Duodenal mucosa (tissue), 2 donors: ENCODE measurements at regions not wholly inside any gene's neighbourhood (a gene's known extent, or its start where the extent isn't known, plus 50 kb on each side); places are given as distances from the start of the nearest gene placed in this dataset.

Source experiments
- H3K27ac ChIP-seq: one replicate; pipeline ENCODE4 v1.7.0; 2013; ENCODE audit warnings: low read depth, low read length
- H3K27me3 ChIP-seq, 2 donors: one replicate each; pipeline ENCODE4 v1.7.0; 2013; ENCODE audit warnings: low read length in 2 of 2, control low read depth in 1 of 2; ENCODE audit not compliant: insufficient read depth in 2 of 2, control insufficient read depth in 1 of 2
- H3K36me3 ChIP-seq, 2 donors: one replicate each; pipeline ENCODE4 v1.7.0; 2013; ENCODE audit warnings: low read length in 2 of 2, control low read depth in 1 of 2; ENCODE audit not compliant: insufficient read depth in 2 of 2, control insufficient read depth in 1 of 2
- H3K4me1 ChIP-seq, 2 donors: one replicate each; pipeline ENCODE4 v1.7.0; 2013; ENCODE audit warnings: low read length in 2 of 2, control low read depth in 1 of 2; ENCODE audit not compliant: insufficient read depth in 2 of 2, control insufficient read depth in 1 of 2
- H3K4me3 ChIP-seq, 2 donors: one replicate each; pipeline ENCODE4 v1.7.0; 2013; ENCODE audit warnings: low read length in 2 of 2, low read depth in 1 of 2
- H3K9ac ChIP-seq, 2 donors: one replicate each; pipeline ENCODE4 v1.7.0; 2013; ENCODE audit warnings: low read length in 2 of 2, low read depth in 1 of 2
- H3K9me3 ChIP-seq, 2 donors: one replicate each; pipeline ENCODE4 v1.7.0; 2013; ENCODE audit warnings: low read length in 2 of 2, control low read depth in 1 of 2; ENCODE audit not compliant: control insufficient read depth in 1 of 2

DNA sequence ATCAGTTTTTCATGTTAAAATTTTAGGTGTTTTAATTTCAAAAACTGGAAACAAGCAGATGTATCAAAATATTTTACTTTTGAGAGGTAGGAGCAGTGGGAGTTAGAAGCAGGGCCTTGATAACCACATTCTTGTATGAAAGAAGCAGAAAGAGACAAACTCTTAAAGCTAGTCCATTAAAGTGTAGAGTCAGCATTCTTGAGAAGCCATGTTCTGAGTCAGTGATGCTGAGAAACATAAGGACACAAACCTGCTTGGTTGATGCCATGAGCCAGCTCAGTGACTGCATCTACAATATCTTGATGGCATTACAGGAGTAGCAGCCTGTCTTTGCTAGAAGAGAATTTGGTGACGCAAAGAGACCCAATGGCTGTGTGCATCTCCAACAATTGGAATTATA is 826.1 kb upstream of the CTNND2 start:
- no peaks in the 10 kb centered on the region for H3K4me1 ChIP-seq
- no peak overlapping the region for H3K27ac ChIP-seq
- no peaks in the 10 kb centered on the region for H3K27me3 ChIP-seq
- no peak overlapping the region for H3K4me3 ChIP-seq
- H3K9me3 ChIP-seq, result peaks cover 4 to 8% of the 10 kb centered on the region in 2 donors
- no peak overlapping the region for H3K9ac ChIP-seq
- no peaks in the 10 kb centered on the region for H3K36me3 ChIP-seq

GRCh38 chr5:12716664-12717063 is 812.4 kb upstream of the CTNND2 start:
- Histone ChIP-seq H3K36me3 (no peaks in the 10 kb centered on the region), H3K27me3 (no peaks in the 10 kb centered on the region), H3K9ac (no peak overlapping the region), H3K4me3 (no peak overlapping the region), H3K4me1 (no peaks in the 10 kb centered on the region), H3K9me3 (peaks cover 13 to 15% of the 10 kb centered on the region in 2 donors), H3K27ac (no peak overlapping the region)

- Histone ChIP-seq H3K4me3 (no peak overlapping the region), H3K36me3 (no peaks in the 10 kb centered on the region), H3K27me3 (no peaks in the 10 kb centered on the region), H3K9me3 (peaks cover 0 to 5% of the 10 kb centered on the region in 2 donors), H3K4me1 (no peaks in the 10 kb centered on the region), H3K27ac (no peak overlapping the region), H3K9ac (no peak overlapping the region)
These were observed 803.3 kb upstream of the CTNND2 start for GRCh38 chr5:12707560-12707959.

DNA sequence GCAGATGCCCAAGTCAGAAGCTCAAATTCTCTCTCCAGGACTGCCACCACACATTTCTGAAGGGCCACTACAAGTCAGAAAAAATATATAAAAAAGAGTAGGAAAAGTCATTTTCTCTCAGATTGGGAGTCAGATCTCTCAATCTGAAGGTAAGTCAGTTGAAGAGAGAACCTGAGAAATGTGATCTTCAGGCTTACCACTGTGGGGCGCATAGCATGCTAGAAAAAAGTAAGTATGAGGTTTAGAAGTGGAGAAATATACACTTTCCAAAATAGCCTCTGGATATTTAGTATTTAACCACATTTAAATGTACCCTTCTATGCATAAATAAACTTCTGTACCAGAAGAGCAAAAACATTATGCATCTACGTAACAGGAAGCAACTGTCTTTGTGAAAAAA is 800.7 kb upstream of the CTNND2 start:
- no peak overlapping the region for H3K9ac ChIP-seq
- H3K4me3 ChIP-seq, result no peak overlapping the region
- peaks cover 0 to 2% of the 10 kb centered on the region in 2 donors for H3K9me3 ChIP-seq
- no peak overlapping the region for H3K27ac ChIP-seq
- no peaks in the 10 kb centered on the region for H3K4me1 ChIP-seq
- H3K36me3 ChIP-seq, result no peaks in the 10 kb centered on the region
- H3K27me3 ChIP-seq, result no peaks in the 10 kb centered on the region

DNA sequence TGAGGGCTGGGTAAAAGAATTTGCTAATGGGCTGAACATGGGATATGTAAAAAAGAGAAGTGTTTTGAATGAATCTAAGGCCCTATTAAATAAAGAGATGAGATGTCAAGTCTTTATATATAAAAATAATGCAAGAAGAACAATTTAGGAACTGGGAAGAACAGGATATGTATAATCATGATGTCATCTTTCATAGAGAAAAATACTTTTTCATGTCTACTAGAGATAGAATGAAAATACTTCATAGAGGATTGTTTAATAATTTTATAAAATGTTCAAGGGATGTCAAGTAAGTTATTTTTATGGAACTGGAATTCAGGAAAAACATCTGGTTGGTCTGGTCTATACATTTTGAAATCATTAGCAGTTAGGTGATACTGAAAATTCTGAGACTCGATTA is 799.0 kb upstream of the CTNND2 start:
- no peak overlapping the region for H3K4me3 ChIP-seq
- no peaks in the 10 kb centered on the region for H3K27me3 ChIP-seq

GRCh38 chr5:12695651-12696050 is 791.4 kb upstream of the CTNND2 start:
- no peak overlapping the region for H3K27ac ChIP-seq
- H3K27me3 ChIP-seq, result no peaks in the 10 kb centered on the region
- H3K4me1 ChIP-seq, result no peaks in the 10 kb centered on the region
- no peak overlapping the region for H3K9ac ChIP-seq
- no peaks in the 10 kb centered on the region for H3K9me3 ChIP-seq
- H3K36me3 ChIP-seq, result no peaks in the 10 kb centered on the region
- no peak overlapping the region for H3K4me3 ChIP-seq

More for the DNA sequence above, 799.0 kb upstream of the CTNND2 start:
- H3K36me3 ChIP-seq, result no peaks in the 10 kb centered on the region
- H3K9ac ChIP-seq, result no peak overlapping the region
- H3K9me3 ChIP-seq, result no peaks in the 10 kb centered on the region
- H3K27ac ChIP-seq, result no peak overlapping the region
- no peaks in the 10 kb centered on the region for H3K4me1 ChIP-seq

GRCh38 chr5:12691330-12691729 is 787.1 kb upstream of the CTNND2 start:
- Histone ChIP-seq H3K9me3 (peaks cover 0 to 10% of the 10 kb centered on the region in 2 donors), H3K27me3 (no peaks in the 10 kb centered on the region), H3K36me3 (no peaks in the 10 kb centered on the region), H3K27ac (no peak overlapping the region), H3K9ac (no peak overlapping the region), H3K4me1 (no peaks in the 10 kb centered on the region), H3K4me3 (no peak overlapping the region)

- Histone ChIP-seq H3K9me3 (peaks cover 0 to 10% of the 10 kb centered on the region in 2 donors), H3K9ac (no peak overlapping the region), H3K4me1 (no peaks in the 10 kb centered on the region), H3K27ac (no peak overlapping the region), H3K36me3 (no peaks in the 10 kb centered on the region), H3K4me3 (no peak overlapping the region), H3K27me3 (no peaks in the 10 kb centered on the region)
These were observed 786.1 kb upstream of the CTNND2 start for GRCh38 chr5:12690361-12690760.

DNA sequence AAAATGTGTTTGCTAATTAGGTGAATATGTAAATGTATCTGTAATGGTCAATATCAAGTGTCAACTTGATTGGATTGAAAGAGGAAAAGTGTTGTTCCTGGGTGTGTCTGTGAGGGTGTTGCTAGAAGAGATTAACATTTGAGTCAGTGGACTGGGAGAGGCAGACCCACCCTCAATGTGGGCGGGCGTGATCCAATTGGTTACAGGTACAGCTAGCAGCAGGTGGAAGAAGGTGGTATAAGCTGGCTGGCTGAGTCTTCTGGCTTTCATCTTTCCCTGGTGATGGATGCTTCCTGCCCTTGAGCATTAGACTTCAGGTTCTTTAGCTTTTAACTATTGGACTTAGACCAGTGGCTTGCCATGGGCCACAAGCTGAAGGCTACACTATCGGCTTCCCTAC is 779.0 kb upstream of the CTNND2 start:
- H3K27ac ChIP-seq, result no peak overlapping the region
- H3K36me3 ChIP-seq, result no peaks in the 10 kb centered on the region
- no peaks in the 10 kb centered on the region for H3K27me3 ChIP-seq
- no peaks in the 10 kb centered on the region for H3K4me1 ChIP-seq
- H3K4me3 ChIP-seq, result no peak overlapping the region
- no peak overlapping the region for H3K9ac ChIP-seq
- H3K9me3 ChIP-seq, result no peaks in the 10 kb centered on the region

DNA sequence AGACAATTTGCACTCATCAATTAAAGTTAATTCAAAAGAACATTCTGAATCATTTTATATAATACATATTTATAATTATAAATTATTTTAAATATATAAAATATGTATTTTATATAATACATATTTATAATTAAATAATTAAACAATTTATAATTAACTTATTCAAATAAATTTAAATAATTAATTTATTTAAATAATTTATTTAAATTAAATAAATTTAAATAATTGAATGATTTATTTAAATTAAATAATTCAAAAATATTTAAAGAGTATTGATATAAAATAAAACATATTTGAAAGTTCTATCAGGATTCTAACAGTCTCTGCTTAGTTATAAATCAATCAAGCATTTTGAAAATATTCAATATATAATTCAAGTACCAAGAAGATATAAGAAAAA is 775.5 kb upstream of the CTNND2 start:
- no peak overlapping the region for H3K4me3 ChIP-seq
- H3K9ac ChIP-seq, result no peak overlapping the region
- no peaks in the 10 kb centered on the region for H3K36me3 ChIP-seq
- no peaks in the 10 kb centered on the region for H3K27me3 ChIP-seq
- H3K9me3 ChIP-seq, result peaks cover 0 to 7% of the 10 kb centered on the region in 2 donors
- no peaks in the 10 kb centered on the region for H3K4me1 ChIP-seq
- no peak overlapping the region for H3K27ac ChIP-seq

GRCh38 chr5:12675959-12676358 is 771.7 kb upstream of the CTNND2 start:
- Histone ChIP-seq H3K9ac (no peak overlapping the region), H3K27ac (no peak overlapping the region), H3K4me3 (no peak overlapping the region), H3K36me3 (no peaks in the 10 kb centered on the region), H3K27me3 (no peaks in the 10 kb centered on the region), H3K4me1 (no peaks in the 10 kb centered on the region), H3K9me3 (peaks cover 7 to 9% of the 10 kb centered on the region in 2 donors)
